ENCODE measurements at regions not wholly inside any gene's neighbourhood (a gene's known extent, or its start where the extent isn't known, plus 50 kb on each side); places are given as distances from the start of the nearest gene placed in this dataset.

GRCh38 chrX:136933611-136934145 lies 53.2 kb upstream of the RBMX start:
- Histone ChIP-seq H3K27me3 (no peaks in the 10 kb centered on the region), H3K9me3 (no peaks in the 10 kb centered on the region), H3K4me1 (no peaks in the 10 kb centered on the region), H3K4me3 (peak overlapping the region; percentile 21), H3K27ac (no peak overlapping the region), H3K36me3 (no peaks in the 10 kb centered on the region)
- TF ChIP-seq, protein P1, sequence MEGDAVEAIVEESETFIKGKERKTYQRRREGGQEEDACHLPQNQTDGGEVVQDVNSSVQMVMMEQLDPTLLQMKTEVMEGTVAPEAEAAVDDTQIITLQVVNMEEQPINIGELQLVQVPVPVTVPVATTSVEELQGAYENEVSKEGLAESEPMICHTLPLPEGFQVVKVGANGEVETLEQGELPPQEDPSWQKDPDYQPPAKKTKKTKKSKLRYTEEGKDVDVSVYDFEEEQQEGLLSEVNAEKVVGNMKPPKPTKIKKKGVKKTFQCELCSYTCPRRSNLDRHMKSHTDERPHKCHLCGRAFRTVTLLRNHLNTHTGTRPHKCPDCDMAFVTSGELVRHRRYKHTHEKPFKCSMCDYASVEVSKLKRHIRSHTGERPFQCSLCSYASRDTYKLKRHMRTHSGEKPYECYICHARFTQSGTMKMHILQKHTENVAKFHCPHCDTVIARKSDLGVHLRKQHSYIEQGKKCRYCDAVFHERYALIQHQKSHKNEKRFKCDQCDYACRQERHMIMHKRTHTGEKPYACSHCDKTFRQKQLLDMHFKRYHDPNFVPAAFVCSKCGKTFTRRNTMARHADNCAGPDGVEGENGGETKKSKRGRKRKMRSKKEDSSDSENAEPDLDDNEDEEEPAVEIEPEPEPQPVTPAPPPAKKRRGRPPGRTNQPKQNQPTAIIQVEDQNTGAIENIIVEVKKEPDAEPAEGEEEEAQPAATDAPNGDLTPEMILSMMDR (IDR thresholded peaks at IDR 0.05), result no peak
- ATAC-seq, result no peak
- no peak for DNase-seq
- intact Hi-C loops (cut with DNase I), result no loop called here

- Histone ChIP-seq H3K4me3 (no peak overlapping the region), H3K9me3 (no peaks in the 10 kb centered on the region), H3K27ac (no peak overlapping the region), H3K4me1 (no peaks in the 10 kb centered on the region), H3K27me3 (no peaks in the 10 kb centered on the region), H3K36me3 (no peaks in the 10 kb centered on the region)
- DNase-seq (no peak), ATAC-seq (no peak)
- TF ChIP-seq, protein P1 (IDR thresholded peaks at IDR 0.05), result no peak
- intact Hi-C loops (cut with DNase I), result no loop called here
Measured at GRCh38 chrX:136931661-136932060, 51.1 kb upstream of the RBMX start.
